ENCODE measurements at regions not wholly inside any gene's neighbourhood (a gene's known extent, or its start where the extent isn't known, plus 50 kb on each side); places are given as distances from the start of the nearest gene placed in this dataset.

DNA sequence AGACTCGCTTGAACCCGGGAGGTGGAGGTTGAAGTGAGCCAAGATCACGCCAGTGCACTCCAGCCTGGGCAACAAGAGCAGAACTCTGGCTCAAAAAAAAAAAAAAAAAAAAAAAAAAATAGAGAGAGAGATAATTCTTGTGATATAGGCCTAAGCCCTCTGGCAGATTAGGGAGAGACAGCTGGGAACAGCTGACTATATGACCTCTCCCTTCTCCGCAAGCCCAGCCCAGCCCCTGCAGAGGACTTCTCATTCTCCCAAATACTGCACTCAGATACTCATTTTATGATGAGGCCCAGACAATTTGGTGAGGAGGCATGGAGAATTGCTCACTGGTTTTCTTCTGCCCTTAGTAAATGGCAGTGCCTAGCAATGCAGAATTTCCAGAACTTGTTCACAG, 262.0 kb downstream of the HAUS1 start:
- DNase-seq: no peak
- H3K27ac Mint-ChIP-seq: no peak overlapping the region
- H3K4me1 Mint-ChIP-seq: no peaks in the 10 kb centered on the region
- H3K4me3 Mint-ChIP-seq: no peak overlapping the region
- no peaks in the 10 kb centered on the region for H3K9me3 Mint-ChIP-seq
- H3K36me3 Mint-ChIP-seq: no peaks in the 10 kb centered on the region
- H3K27me3 Mint-ChIP-seq: no peaks in the 10 kb centered on the region

DNA sequence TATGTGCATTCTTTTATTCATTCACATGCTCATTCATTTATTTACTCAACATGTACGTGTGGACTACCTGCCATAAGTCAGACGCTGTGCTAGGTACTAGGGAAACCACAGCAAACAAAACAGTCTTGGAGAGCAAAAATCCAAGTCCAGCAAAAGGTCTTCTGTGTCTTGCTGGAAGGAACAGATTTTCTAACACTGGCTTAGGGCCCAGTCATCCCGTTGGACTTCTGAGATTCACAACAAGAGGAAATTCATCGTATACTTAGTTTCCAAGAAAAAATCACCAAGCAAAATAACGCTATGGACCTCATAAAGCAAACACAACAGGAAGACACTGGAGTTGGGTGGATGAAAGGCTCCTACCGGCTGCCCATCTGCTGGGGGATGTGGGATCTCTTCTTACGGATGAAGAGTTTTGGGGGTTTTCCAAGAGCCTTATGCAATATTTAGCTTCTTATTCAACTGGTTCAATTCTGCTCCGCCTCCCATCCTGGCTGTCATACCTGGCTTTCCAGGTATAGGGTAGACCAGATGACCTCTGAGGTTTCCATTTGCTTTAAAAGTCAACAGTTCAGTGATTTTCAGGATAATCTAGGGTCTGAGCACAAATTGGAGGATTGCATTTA, 262.7 kb downstream of the HAUS1 start:
- Mint-ChIP-seq H3K36me3 (no peaks in the 10 kb centered on the region), H3K27me3 (no peaks in the 10 kb centered on the region), H3K9me3 (no peaks in the 10 kb centered on the region), H3K27ac (no peak overlapping the region), H3K4me3 (no peak overlapping the region), H3K4me1 (no peaks in the 10 kb centered on the region)
- DNase-seq: no peak

DNA sequence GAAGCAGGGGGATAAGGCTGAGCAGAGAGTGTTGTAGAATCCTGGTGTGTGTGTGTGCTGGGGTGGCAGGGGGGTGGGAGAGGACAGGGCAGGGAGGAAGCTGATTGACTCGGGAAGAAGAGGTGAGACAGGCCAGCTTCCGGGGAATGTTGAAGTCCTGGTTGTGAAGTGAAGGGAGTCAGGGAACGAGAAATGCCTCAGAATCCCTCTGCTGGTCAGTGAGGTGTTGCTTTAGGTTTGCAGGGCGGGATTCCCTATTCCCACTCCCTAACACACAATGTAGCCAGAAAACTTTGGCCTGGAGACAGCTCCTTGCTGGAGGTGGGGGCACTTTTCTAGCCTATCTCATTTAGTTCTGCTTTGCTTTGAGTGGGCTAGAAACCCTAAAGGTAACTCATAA, 265.1 kb downstream of the HAUS1 start:
- no peaks in the 10 kb centered on the region for H3K4me1 Mint-ChIP-seq
- no peak overlapping the region for H3K4me3 Mint-ChIP-seq
- H3K36me3 Mint-ChIP-seq: no peaks in the 10 kb centered on the region
- H3K9me3 Mint-ChIP-seq: no peaks in the 10 kb centered on the region
- H3K27me3 Mint-ChIP-seq: no peaks in the 10 kb centered on the region
- H3K27ac Mint-ChIP-seq: no peak overlapping the region
- no peak for DNase-seq

DNA sequence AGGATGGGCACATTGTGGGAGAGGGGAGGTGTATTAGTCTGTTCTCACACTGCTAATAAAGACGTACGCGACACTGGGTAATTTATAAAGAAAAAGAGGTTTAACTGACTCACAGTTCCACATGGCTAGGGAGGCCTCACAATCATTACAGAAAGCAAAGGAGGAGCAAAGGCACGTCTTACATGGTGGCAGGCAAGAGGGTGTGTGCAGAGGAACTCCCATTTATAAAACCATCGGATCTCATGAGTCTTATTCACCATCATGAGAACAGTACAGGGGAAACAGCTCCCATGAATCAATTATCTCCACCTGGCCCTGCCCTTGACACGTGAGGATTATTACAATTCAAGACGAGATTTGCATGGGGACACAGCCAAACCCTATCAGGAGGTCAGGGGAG, 266.7 kb downstream of the HAUS1 start:
- Mint-ChIP-seq H3K9me3 (no peaks in the 10 kb centered on the region), H3K4me1 (no peaks in the 10 kb centered on the region), H3K27me3 (no peaks in the 10 kb centered on the region), H3K27ac (no peak overlapping the region), H3K36me3 (no peaks in the 10 kb centered on the region), H3K4me3 (no peak overlapping the region)
- no peak for DNase-seq

DNA sequence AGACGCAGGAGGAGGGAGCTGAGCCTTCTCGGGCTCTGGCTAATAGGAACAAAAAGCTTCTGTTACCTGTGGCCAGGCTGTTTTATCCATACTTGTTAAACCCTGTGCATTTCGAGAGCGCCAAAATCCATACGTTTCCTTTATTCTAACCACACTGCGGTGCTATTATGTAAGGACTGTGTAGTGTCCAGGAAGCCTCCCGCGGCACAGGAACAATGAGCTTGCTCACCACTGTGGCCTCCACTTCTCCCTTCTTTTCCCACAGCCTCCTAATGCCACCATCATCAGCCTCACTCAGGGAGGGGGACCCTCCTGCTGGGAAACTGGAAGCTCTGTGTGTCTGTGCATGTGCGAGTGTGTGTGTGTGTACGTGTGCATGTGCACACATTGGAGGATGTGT, 268.5 kb downstream of the HAUS1 start:
- no peaks in the 10 kb centered on the region for H3K27me3 Mint-ChIP-seq
- H3K9me3 Mint-ChIP-seq: no peaks in the 10 kb centered on the region
- H3K27ac Mint-ChIP-seq: no peak overlapping the region
- DNase-seq: no peak
- no peaks in the 10 kb centered on the region for H3K36me3 Mint-ChIP-seq
- no peaks in the 10 kb centered on the region for H3K4me1 Mint-ChIP-seq
- H3K4me3 Mint-ChIP-seq: no peak overlapping the region

DNA sequence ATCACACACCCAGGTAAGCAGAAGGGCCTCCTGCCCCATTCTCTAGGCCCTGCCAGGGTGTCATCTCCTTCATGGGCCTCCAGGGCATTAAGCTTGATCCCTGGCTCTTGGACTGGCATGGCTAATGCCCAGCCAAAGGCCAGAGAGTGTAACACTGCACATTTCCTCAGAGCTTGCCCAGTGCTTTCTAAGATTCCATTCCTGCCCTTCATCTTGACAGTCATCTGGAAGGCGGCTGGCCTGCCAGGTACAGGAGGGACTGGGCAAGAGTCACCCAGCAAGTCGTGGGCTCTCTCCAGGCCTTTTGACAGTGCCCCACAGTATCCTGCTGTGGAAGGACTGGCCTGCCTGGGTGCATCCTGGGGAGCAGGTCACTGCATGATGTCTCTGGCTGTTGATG, 268.9 kb downstream of the HAUS1 start:
- H3K36me3 Mint-ChIP-seq: no peaks in the 10 kb centered on the region
- H3K4me1 Mint-ChIP-seq: no peaks in the 10 kb centered on the region
- no peak overlapping the region for H3K27ac Mint-ChIP-seq
- DNase-seq: no peak
- H3K9me3 Mint-ChIP-seq: no peaks in the 10 kb centered on the region
- H3K27me3 Mint-ChIP-seq: no peaks in the 10 kb centered on the region
- H3K4me3 Mint-ChIP-seq: no peak overlapping the region

DNA sequence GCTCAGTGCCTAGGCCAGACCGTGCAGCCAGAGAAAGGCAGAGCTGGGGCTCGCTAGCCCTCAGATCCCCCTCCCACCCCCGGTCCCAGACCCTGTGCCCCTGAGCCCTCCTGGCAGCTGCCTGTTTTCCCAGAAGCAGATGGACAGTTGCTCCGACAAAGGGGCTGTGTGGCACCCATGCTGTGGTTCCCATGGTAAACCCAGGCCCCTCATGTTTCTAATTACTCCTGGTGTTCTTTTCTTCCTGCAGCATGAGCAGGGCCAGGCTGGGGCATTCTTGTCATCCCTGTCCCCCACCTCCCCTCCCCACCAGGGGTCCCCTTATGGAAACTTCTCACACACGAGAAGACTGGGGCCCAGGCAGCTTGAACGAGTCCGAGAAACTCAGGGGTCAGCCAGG, 269.6 kb downstream of the HAUS1 start:
- no peak overlapping the region for H3K27ac Mint-ChIP-seq
- H3K36me3 Mint-ChIP-seq: no peaks in the 10 kb centered on the region
- no peaks in the 10 kb centered on the region for H3K27me3 Mint-ChIP-seq
- no peaks in the 10 kb centered on the region for H3K4me1 Mint-ChIP-seq
- H3K4me3 Mint-ChIP-seq: no peak overlapping the region
- DNase-seq: no peak
- H3K9me3 Mint-ChIP-seq: no peaks in the 10 kb centered on the region

- H3K27me3 Mint-ChIP-seq: no peaks in the 10 kb centered on the region
- no peaks in the 10 kb centered on the region for H3K9me3 Mint-ChIP-seq
- DNase-seq: no peak
- H3K4me1 Mint-ChIP-seq: no peaks in the 10 kb centered on the region
- H3K36me3 Mint-ChIP-seq: no peaks in the 10 kb centered on the region
- H3K27ac Mint-ChIP-seq: no peak overlapping the region
- H3K4me3 Mint-ChIP-seq: no peak overlapping the region
Observed at GRCh38 chr18:46374850-46375249, 270.7 kb downstream of the HAUS1 start.

DNA sequence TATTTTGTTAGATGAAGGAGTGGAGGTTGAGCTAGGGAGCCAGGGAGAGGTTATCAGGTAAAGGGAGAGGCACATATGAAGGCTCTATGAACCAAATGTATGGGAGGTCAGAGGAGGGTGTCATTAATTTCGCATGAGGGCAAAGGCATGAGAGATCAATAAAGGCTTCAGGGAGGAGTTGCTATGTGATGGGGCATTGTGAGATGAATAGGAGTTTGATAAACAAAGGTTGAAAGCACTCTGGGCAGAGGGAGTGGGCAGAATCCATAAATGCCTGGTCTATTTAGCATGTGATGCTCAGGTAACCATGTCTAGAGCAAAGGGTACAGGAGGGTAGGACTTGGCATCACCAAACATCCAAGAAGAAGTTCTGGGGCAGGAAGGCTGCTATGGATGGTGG, 273.4 kb downstream of the HAUS1 start:
- no peaks in the 10 kb centered on the region for H3K4me1 Mint-ChIP-seq
- H3K27me3 Mint-ChIP-seq: no peaks in the 10 kb centered on the region
- H3K4me3 Mint-ChIP-seq: no peak overlapping the region
- no peaks in the 10 kb centered on the region for H3K36me3 Mint-ChIP-seq
- DNase-seq: no peak
- no peak overlapping the region for H3K27ac Mint-ChIP-seq
- no peaks in the 10 kb centered on the region for H3K9me3 Mint-ChIP-seq

GRCh38 chr18:46378126-46378863, 274.1 kb downstream of the HAUS1 start:
- H3K4me3 Mint-ChIP-seq: no peak overlapping the region
- no peak overlapping the region for H3K27ac Mint-ChIP-seq
- H3K9me3 Mint-ChIP-seq: no peaks in the 10 kb centered on the region
- no peaks in the 10 kb centered on the region for H3K4me1 Mint-ChIP-seq
- no peaks in the 10 kb centered on the region for H3K27me3 Mint-ChIP-seq
- no peak for DNase-seq
- no peaks in the 10 kb centered on the region for H3K36me3 Mint-ChIP-seq

GRCh38 chr18:46378864-46379207, 274.7 kb downstream of the HAUS1 start:
- no peak overlapping the region for H3K27ac Mint-ChIP-seq
- no peaks in the 10 kb centered on the region for H3K4me1 Mint-ChIP-seq
- no peaks in the 10 kb centered on the region for H3K9me3 Mint-ChIP-seq
- no peak overlapping the region for H3K4me3 Mint-ChIP-seq
- no peaks in the 10 kb centered on the region for H3K36me3 Mint-ChIP-seq
- H3K27me3 Mint-ChIP-seq: no peaks in the 10 kb centered on the region
- DNase-seq: no peak

DNA sequence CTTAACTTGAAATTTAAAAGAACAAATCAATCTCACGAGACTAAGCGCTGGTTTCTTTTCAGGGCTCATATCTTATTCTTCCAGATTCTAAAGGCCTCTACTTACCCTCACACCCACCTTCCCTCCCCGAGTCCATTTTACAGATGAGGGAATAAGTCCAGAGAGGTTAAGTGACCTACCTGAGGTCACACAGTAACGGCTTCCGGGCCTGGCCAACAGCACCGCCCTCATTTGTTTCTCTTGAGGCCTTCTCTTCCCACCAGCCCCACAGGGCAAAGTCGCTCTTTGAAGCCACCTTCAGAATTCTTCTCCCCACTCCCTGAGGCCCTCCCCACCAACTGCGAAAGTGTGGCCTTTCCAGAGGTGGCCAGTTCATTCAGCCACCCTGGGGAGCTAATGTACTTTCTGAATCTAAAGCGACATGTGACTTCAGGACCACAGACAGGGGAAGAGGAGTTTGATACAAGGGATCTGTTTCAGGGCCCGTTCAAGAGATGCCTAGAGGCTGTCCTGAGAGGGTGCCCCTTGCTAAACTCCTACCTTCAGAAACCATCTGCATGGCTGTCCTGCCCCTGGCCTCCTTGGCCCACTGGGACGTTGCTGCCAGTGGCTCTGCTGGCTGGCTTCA, 275.3 kb downstream of the HAUS1 start:
- no peaks in the 10 kb centered on the region for H3K36me3 Mint-ChIP-seq
- H3K27me3 Mint-ChIP-seq: no peaks in the 10 kb centered on the region
- no peak for DNase-seq
- H3K4me1 Mint-ChIP-seq: no peaks in the 10 kb centered on the region
- H3K9me3 Mint-ChIP-seq: no peaks in the 10 kb centered on the region
- H3K4me3 Mint-ChIP-seq: no peak overlapping the region
- no peak overlapping the region for H3K27ac Mint-ChIP-seq

DNA sequence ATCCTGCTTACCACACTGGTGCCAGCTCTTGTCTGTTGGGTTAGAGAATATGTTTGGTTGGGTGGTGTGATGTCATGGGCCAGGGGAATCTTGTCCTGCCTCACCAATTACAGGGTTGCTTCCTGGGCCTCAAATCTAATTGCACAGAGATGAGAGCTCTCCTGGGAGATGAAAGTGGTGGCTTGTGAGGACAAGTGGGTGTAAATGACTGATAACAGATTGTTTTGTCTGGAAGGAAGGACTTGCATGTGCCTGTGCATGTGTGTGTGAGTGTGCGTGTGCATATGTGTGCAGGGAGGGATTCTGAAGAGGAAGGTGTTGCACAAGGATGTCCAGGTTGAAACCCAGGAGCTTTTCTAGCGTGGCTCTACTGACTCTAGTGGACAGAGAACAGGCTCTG, 271.9 kb downstream of the LOXHD1 start:
- Mint-ChIP-seq H3K27ac (no peak overlapping the region), H3K36me3 (no peaks in the 10 kb centered on the region), H3K9me3 (no peaks in the 10 kb centered on the region), H3K4me3 (no peak overlapping the region), H3K27me3 (no peaks in the 10 kb centered on the region), H3K4me1 (no peaks in the 10 kb centered on the region)
- no peak for DNase-seq

DNA sequence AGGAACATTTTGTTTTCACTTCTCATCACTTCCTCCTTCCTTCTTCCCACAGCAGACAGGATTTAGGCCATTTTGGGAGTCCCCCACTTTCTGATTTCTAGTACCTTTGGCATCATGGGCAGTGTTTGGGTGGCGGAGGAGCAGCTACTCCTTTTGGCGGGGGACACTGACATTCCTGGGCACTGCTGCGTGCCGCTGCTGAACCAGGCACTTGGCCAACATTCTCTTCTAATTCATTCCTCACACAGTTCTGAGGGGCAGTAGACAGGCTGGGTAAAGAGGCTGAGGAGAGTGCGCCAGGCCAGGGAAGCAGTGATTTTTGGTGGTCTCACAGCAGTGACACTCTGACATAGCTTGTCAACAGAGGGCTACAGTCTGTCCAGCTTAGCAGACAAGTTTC, 270.2 kb downstream of the LOXHD1 start:
- H3K4me1 Mint-ChIP-seq: no peaks in the 10 kb centered on the region
- H3K27me3 Mint-ChIP-seq: no peaks in the 10 kb centered on the region
- H3K36me3 Mint-ChIP-seq: no peaks in the 10 kb centered on the region
- DNase-seq: no peak
- no peaks in the 10 kb centered on the region for H3K9me3 Mint-ChIP-seq
- no peak overlapping the region for H3K4me3 Mint-ChIP-seq
- no peak overlapping the region for H3K27ac Mint-ChIP-seq

DNA sequence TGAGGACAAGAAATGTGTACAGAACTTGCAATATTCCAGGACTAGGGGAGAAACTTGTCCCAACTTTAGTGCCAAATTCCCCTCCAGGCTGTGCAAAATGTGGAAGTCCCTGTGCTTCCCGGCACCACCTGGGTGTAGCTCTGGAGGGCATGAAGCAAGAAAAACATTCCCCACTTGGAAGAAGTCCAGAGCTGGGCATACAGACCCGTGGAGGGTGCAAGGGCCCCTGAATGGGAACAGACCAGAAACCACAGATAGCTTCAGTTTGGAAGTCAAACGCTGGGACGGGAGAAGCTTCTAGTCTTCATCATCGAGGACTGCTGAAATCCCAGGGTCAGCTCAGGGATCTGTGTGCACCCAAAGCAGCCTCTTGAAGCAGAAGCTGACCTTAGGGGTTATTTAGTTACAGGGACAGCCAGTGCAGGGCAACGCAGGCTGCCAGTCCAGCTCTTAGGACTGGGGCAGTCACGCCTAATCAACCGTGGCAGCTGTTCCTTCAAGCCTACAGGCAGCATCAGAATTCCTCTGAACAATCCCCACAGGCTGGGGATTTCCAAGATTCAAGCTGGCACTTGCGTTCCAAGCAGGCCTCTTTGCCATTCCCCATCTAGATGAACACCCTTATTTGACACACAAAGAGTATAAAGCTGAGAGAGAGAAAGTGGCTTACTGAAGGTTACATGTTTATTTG, 269.4 kb downstream of the LOXHD1 start:
- Mint-ChIP-seq H3K27me3 (no peaks in the 10 kb centered on the region), H3K4me3 (no peak overlapping the region), H3K4me1 (no peaks in the 10 kb centered on the region), H3K9me3 (no peaks in the 10 kb centered on the region), H3K36me3 (no peaks in the 10 kb centered on the region), H3K27ac (no peak overlapping the region)
- no peak for DNase-seq
